HG03280 (cell line): ENCODE measurements at regions not wholly inside any gene's neighbourhood (a gene's known extent, or its start where the extent isn't known, plus 50 kb on each side); places are given as distances from the start of the nearest gene placed in this dataset.

ENCODE experiments used
- ATAC-seq: cut with Tn5 transposase; IDR thresholded peaks from one replicate; pipeline ENCODE4 v1.9.1; 2021; ENCODE audit warnings: mild to moderate bottlenecking, moderate library complexity; ENCODE audit not compliant: unreplicated experiment

DNA sequence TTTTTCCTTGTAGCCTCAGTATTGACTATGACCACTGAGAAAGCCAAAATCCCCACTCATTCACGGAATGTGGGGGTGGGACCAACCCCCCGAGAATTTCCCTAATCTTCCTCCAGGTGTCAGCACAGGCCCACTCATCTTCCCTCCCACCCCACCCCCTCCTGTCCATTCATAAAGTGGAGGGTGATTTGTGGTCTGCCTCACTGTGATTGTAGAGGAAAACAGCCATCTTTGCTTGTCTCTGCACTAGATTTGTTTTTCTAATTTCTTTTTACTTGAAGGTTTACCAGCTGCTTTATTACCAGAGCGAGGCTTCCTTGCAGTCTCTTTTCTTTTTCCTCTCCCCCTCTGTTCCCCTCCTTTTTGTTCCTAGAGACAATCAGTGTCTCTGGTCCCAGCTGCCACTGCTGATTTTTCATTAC lies 171.8 kb downstream of the ICOS start:
- peak; percentile 37 for ATAC-seq

GRCh38 chr2:204108781-204109295 lies 172.3 kb downstream of the ICOS start:
- no peak for ATAC-seq

GRCh38 chr2:204109681-204110080 lies 173.1 kb downstream of the ICOS start:
- ATAC-seq = no peak

- ATAC-seq = peak; percentile 85
These were observed 173.8 kb downstream of the ICOS start for GRCh38 chr2:204110338-204110741.

DNA sequence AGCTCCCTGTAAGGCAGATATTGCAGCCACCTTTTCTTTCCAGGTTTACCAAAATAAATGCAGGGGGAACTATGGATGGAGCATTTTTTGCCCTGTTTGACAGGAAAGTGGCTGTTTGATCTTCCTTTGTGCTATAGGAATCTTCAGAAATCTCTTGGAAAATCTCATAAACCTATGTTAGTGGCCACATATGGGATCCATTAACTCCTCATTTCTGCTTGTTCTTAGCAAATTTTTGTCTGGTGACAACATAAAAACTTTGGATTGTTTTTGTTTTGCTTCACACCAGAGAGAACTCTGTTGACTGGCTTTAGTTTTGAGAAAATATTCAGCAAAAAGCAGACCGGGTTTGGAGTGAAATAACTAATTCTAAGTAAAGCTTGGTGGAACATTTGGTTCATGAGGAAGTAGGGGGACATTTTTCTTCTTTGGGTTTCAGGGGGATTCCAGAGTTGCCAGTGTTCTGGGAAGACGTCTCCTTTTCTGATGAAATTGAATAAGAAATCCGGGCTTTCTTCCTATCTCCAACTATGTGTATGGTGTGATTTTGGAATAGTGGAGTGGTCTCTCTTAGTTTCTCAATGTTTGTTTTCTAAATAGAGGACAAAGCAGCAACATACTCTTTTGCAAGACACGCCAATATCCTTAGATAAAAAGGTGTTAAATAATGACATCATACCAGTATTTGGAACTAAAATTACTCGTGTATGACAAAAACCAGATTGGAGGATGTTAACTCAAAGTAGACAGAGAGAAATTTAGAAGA lies 174.4 kb downstream of the ICOS start:
- no peak for ATAC-seq

DNA sequence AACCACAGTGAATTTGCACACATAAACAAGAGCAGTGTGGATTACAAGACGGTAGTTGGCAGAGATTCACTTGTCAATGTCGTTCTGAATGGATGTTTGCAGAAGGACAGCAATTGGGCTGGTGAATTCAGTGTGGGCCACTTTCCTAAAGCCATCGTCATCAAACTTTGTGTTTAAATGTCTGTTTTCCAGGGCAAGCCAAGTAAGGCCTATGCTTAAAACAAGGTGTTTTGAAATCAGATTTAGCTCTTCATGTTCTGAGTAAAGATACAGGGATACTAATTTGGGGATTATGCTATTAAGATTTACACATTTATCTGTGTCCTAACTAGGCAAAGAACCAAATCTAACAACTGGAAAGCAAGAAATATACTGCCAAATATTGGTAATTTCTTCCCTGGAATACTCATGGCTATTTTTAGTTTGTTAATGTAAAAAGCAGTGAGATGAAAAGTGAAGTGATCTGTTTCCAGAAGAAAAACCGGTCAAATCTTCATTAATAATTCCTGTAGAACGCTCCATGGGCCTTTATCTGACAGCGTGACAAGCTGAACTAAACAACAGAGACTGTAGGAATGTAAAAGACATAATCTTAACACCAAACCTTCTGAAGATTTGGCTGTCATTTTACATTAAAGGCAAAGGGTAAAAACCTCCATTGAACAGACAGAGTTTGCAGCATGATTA lies 175.7 kb downstream of the ICOS start:
- ATAC-seq = no peak

GRCh38 chr2:204114295-204115136 lies 178.0 kb downstream of the ICOS start:
- no peak for ATAC-seq

DNA sequence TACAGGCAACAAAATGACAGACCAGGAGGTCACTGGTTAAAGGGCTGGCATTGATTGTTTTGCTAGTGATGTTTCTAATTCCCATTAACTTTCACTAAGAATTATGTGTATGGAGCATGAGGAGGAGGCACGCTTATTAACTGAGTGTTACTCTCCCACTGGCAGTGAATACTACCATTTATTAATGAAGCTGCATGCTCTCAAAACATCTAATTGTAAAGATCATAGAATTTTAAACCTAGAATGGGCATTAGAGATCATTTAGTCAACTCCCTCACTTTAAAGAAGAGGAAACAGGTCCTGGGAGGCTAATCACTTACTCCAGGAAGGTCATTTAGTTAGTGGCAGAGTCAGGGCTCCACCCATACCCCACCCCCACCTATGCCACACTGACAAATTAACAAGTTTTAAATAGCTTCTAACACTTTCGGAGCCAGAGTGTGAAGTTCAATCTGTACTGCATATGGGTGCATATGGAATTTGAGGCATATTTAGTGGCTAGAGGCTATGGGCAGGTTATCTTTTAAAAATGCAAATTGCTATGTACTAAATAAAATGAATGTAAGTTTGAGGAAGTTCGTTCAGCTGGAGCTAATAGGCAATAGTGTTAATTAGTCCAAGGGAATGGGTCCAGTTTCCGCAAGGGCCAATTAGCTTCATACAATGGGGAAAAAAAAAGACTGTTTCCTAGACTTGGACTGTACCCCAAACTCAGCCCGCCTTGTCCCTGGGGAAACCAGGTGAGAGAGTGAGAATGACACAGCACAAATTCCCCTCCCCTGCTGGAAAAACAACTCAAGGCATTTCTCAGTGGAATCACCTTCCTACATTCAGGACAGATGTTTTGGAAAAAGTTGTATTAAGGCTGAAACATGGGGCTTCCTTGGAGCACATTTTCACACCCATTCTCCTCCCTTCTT lies 178.8 kb downstream of the ICOS start:
- no peak for ATAC-seq

DNA sequence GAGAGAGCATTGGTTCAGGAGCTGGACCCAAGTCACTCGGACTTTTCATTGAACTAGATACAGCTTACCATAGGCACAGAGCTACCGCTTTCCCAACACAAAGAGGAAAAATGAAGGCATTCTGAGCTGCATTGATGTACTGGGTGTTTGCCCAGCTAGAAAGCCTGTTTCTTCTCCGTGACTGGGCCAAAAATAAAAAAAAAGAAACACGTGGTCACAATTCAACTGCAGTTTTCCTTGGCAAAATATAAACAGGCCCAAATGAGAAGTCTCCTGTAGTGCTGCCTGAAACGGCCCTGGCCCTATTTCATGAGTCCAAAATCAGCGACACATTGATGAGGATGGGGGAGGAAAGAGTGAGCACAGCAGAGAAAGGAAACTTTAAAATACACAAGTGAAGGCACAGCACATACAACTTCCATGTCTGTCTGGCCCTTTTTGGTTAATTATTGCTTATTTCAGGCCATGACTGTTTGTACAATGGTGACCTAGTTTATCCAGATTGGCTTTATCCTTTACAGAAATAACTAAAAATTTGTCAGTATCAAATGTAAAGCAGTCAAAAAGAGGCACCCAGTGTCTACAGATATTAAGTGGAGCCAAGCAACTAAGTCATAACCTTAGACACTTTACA lies 179.7 kb downstream of the ICOS start:
- no peak for ATAC-seq

DNA sequence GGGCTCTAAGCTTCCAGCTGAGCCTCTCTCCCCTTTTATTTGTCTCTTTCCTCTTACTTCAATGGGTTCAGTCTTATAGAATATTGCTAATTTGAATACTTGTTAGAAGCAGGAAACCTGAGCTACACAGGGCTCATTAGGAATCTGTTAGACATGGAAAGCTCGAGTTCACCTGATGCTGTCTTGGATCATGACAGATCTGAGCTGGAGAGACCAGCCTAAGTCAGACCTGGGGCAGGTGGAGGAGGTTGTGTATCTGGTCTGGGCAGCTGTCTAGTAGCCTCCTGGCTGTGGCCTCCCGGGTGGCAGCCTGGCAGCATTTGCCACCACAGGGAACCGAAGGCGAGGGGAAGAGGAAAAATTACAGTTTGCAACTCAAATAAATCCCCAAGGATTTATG lies 185.9 kb downstream of the ICOS start:
- no peak for ATAC-seq

GRCh38 chr2:204124140-204124750 lies 187.7 kb downstream of the ICOS start:
- no peak for ATAC-seq

DNA sequence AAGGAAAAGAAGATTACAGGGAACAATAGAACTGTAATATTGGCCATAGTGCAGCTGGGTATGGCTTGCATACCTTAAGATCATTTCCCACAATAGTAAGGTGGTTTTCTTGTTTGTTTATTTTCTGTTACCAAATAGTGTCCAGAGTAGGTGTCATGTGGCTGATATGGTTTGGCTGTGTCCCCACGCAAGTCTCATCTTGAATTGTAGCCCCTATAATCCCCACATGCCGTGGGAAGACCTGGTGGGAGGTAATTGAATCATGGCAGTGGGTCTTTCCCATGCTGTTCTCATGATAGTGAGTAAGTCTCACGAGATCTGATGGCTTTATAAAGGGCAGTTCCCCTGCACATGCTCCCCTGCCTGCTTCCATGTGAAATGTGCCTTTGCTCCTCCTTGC lies 190.1 kb downstream of the ICOS start:
- ATAC-seq = no peak

- ATAC-seq = no peak
These were observed 190.7 kb downstream of the ICOS start for GRCh38 chr2:204127238-204127637.

DNA sequence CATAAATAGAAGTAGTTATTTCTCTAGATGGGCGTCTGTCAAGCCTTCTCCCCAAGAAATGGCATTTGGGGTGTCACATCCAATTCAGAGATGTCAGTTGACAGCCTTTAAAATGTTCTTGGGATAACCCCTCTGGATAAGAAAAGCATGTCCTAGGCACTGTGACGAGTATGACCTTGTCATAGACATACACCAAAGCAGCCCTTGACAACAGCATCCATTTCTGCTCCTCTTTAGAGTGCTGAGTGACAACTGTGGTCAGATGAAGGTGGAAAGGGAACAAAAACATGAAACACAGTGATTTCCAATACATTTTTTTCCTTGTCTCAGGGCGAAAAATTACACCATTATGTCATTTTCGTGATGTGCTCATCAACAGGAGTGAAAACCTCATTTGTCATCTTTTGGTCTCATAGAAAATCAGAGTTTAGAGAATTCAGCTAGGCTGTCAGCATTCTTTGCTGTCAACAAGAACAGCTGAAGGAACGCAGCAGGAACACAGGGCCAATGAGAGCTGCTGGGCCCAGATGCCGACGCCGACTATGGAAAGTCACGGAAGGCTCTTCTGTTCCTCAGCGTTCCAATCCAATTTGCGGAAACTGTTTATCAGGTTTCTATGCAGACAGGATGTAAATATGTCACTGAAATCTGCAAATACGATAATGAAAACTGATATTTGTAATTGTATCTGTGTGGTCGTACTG lies 193.2 kb downstream of the ICOS start:
- no peak for ATAC-seq

GRCh38 chr2:204131621-204132020 lies 195.1 kb downstream of the ICOS start:
- ATAC-seq = no peak

GRCh38 chr2:204133476-204133875 lies 196.9 kb downstream of the ICOS start:
- no peak for ATAC-seq

DNA sequence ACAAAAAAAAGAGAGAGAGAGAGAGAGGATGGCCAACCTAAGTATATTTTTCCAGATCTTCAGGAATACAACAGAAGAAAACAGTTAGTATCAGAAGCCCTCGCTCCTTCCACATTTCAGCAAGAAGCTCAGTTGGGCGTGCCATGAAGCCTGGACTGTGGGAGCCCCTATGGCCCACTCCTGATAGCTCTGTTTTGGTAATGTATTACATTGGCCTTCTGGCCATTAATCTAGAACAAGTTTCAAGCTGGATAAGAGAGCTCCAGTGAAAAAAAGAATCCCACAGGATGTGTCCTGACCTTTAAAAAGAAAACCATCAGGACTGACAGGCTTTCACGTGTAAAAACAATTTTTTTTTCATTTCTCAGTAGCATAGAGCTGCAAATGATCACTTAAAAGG lies 197.9 kb downstream of the ICOS start:
- ATAC-seq = no peak

DNA sequence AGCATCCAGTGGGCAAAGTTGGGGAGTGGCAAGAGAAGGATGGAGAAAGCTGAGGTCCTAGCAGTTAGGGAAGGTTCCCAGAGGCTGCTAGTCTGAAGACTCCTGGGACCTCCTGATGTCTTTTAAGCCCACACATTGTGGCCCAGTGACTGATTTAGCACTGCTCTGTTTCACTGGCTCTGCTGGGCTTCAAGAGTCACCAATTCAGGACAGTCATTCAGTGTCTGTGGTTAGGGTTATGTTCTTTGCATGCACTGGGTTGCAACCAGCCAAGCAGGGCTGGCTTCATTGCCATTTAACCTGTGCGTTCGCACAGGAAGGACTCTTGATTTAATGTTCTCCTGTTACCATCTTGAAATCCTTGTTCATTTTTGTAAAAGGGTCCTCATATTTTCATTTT lies 199.2 kb downstream of the ICOS start:
- no peak for ATAC-seq

- no peak for ATAC-seq
These were observed 201.6 kb downstream of the ICOS start for GRCh38 chr2:204138206-204138605.
